ENCODE measurements at regions not wholly inside any gene's neighbourhood (a gene's known extent, or its start where the extent isn't known, plus 50 kb on each side); places are given as distances from the start of the nearest gene placed in this dataset.

DNA sequence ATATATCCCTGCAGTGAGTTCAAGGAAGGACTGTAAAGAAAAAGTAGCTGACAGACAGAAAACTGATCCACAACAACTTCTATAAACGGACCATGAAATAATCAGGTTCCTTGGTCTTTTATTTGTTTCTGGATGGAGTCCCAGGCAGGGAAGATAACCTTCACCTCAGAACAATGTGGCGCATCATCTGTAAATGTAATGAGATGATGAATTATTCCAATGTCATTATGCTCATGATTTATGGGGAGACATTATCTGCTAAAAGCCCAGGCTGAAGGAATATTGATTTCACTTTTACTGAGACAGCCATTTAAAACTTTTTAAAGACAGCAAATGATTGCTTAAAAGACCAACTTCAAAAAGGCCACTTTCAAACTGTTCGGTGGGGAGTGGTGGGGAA, 354.9 kb upstream of the ADAMTS9 start:
- ChIA-PET CTCF (interaction anchor here (0.9 to 1.2 kb wide), 2 partner anchors 12 to 15 kb away, joined by 3 read pairs; no protein-coding TSS in a partner anchor), POLR2A (no interaction called here)
- DNase-seq (ENCODE audit: extremely low spot score): no peak
- TF ChIP-seq, protein P1, sequence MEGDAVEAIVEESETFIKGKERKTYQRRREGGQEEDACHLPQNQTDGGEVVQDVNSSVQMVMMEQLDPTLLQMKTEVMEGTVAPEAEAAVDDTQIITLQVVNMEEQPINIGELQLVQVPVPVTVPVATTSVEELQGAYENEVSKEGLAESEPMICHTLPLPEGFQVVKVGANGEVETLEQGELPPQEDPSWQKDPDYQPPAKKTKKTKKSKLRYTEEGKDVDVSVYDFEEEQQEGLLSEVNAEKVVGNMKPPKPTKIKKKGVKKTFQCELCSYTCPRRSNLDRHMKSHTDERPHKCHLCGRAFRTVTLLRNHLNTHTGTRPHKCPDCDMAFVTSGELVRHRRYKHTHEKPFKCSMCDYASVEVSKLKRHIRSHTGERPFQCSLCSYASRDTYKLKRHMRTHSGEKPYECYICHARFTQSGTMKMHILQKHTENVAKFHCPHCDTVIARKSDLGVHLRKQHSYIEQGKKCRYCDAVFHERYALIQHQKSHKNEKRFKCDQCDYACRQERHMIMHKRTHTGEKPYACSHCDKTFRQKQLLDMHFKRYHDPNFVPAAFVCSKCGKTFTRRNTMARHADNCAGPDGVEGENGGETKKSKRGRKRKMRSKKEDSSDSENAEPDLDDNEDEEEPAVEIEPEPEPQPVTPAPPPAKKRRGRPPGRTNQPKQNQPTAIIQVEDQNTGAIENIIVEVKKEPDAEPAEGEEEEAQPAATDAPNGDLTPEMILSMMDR (IDR thresholded peaks at IDR 0.05; ENCODE audit: control extremely low read depth, extremely low read depth, low read depth, missing control alignments): no peak

DNA sequence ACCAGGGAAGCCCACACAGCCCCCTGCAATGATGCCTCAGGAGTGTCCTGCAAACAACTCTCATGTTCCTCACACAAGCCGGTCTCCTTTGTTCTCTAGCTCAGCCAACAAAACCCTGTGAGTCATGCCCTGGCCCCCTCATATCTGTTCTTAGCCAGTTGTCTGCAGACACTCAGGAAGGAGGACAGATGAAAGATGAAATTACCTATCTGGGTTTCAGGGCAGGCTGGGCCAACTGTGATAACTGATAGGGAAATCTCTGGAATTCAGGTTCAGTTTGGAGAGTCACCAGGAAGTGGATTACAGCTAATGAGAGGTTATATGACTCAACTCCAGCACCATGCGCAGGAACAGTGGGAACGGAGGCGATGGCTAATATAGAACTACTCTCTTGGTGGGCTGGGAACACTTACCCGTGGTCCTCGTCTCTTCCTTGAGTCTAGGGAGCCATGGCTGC, 352.0 kb upstream of the ADAMTS9 start:
- ChIA-PET POLR2A (no interaction called here), CTCF (no interaction called here)
- TF ChIP-seq, protein P1 (IDR thresholded peaks at IDR 0.05; ENCODE audit: control extremely low read depth, extremely low read depth, low read depth, missing control alignments): no peak
- DNase-seq (ENCODE audit: extremely low spot score): no peak

- ChIA-PET POLR2A (no interaction called here), CTCF (no interaction called here)
- DNase-seq (ENCODE audit: extremely low spot score): no peak
- TF ChIP-seq, protein P1 (IDR thresholded peaks at IDR 0.05; ENCODE audit: control extremely low read depth, extremely low read depth, low read depth, missing control alignments): no peak
Measured at GRCh38 chr3:65037861-65038260, 350.1 kb upstream of the ADAMTS9 start.

DNA sequence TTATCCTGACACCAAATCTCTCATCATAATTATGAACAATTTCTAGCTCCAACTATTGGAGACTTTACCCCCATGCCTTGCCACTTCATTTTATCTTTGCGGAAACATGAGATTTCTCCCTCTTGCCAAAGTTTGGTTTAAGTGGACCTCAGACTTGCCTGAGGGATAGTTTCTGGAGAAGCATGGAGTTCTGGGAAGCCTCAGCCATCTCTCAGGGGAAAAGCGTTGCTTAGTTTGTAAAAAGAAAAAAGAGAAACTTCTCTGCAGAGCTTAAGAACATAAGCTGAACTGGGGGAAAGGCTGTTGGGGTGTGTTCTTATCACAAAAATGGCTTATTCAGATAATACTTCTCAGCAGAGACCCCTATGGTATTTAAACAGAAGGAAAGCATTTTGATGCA, 347.4 kb upstream of the ADAMTS9 start:
- ChIA-PET POLR2A (no interaction called here), CTCF (interaction anchor here (1.4 kb wide), 1 partner anchor 11 kb away, joined by 5 read pairs; no protein-coding TSS in a partner anchor)
- TF ChIP-seq, protein P1 (IDR thresholded peaks at IDR 0.05; ENCODE audit: control extremely low read depth, extremely low read depth, low read depth, missing control alignments): no peak
- no peak for DNase-seq (ENCODE audit: extremely low spot score)

DNA sequence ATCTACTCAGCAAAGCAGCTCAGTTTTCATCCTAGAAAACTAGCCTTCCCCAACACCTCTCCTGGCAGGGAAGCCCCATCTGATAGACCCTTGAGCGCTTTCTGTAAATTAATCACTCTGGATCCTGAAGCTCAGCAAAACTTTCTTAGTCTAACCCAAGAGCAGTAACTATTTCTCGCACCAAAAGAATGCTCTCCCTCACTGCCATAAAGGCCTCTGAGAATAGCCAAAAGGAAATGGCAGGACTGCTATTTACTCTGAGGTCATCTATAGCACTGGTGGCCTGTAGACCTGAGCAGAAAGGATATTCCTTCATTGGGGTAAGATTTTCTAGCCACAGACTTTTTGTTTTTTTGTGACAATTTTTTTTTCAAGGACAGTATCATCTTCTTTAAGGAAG, 345.8 kb upstream of the ADAMTS9 start:
- POLR2A ChIA-PET: no interaction called here
- TF ChIP-seq, protein P1 (IDR thresholded peaks at IDR 0.05; ENCODE audit: control extremely low read depth, extremely low read depth, low read depth, missing control alignments): no peak
- CTCF ChIA-PET: interaction anchor here (1.0 to 1.1 kb wide), 2 partner anchors 10 to 13 kb away, joined by 3 read pairs; no protein-coding TSS in a partner anchor
- no peak for DNase-seq (ENCODE audit: extremely low spot score)

DNA sequence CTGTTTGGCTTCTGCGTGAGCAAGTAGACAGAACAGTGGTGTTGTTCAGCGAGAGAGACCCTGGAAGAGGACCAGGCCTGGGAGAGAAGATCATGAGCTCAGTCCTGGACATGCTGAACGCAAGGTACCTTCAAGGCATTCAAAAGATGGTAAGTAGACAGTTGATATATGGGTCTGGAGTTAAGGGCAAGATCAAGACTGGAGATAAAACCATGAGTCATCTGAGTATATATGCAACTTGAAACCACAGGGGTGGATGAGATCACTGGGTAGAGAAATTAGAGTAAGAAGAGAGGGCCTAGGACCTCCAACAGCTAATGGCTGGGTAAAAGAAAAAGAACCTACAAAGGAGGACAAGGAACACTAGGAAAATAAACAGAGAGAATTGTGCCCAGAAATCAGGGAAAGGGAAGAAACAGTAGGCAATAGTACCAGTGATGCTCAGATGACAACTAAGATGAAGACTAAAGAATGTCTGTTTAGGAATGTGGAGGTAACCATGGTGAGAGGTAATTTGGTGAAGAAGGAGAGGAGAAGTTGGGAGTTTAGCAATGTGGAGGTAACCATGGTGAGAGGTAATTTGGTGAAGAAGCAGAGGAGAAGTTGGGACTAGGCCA, 343.2 kb upstream of the ADAMTS9 start:
- TF ChIP-seq, protein P1 (IDR thresholded peaks at IDR 0.05; ENCODE audit: control extremely low read depth, extremely low read depth, low read depth, missing control alignments): no peak
- POLR2A ChIA-PET: no interaction called here
- CTCF ChIA-PET: interaction anchor here (1.2 to 1.3 kb wide), 2 partner anchors 12 to 14 kb away, joined by 3 read pairs; no protein-coding TSS in a partner anchor
- DNase-seq (ENCODE audit: extremely low spot score): no peak

All from GM10248 (cell line).